HepG2 (cell line): ENCODE measurements at regions not wholly inside any gene's neighbourhood (a gene's known extent, or its start where the extent isn't known, plus 50 kb on each side); places are given as distances from the start of the nearest gene placed in this dataset.

Experiments
- ATAC-seq: fragments of 200-7000 bp; cut with Tn5 transposase; 3 replicates; pipeline ENCODE4 v1.9.1; 2020; ENCODE audit warnings: mild to moderate bottlenecking, moderate library complexity
- BruUV-seq: library from RNA; stranded (reverse); fragments of 400-500 nt; replicated peaks from 2 replicates; lab custom pipeline; 2021; lab: Mats Ljungman, UMichigan
- CTCF ChIA-PET: fragments of 300-600 bp; formaldehyde crosslinking; extraction: SDS; loops from one replicate; lab custom pipeline; 2021; ENCODE audit warnings: low total read pairs, inconsistent platforms, low intra/inter-chr PET ratio; lab: Yijun Ruan, JAX
- POLR2A ChIA-PET: fragments of 350-600 bp; sonication (Branson Sonifier 250); formaldehyde crosslinking; loops from one replicate; lab custom pipeline; 2020; ENCODE audit warnings: antibody characterized with exemption, inconsistent platforms; lab: Yijun Ruan, JAX
- DNase-seq: peaks from one replicate; pipeline ENCODE4 v3.0.0-alpha.2; 2015; ENCODE audit warnings: low spot score
- FAIRE-seq: peaks from 3 replicates; lab custom pipeline; 2011; peaks lifted over from hg19 to GRCh38; lab: Jason Lieb, UNC
- H2AFZ ChIP-seq: one replicate; pipeline ENCODE4 v1.6.1; 2011; ENCODE audit warnings: low read length, inconsistent platforms
- H3K27ac ChIP-seq: fragments of 300-600 bp; 3 replicates; pipeline ENCODE4 v1.8.0; 2011; ENCODE audit warnings: mixed run types, mild to moderate bottlenecking, mixed read lengths, low read length, inconsistent platforms; ENCODE audit not compliant: insufficient read depth; ENCODE audit errors: extremely low read length
- H3K27me3 ChIP-seq, 2 experiments: fragments of 200-600 bp in 1 of 2; 2 replicates in 1 of 2; 3 replicates in 1 of 2; pipeline versions ENCODE4 v1.6.0 to v1.8.0; 2011; ENCODE audit warnings: low read length in 2 of 2, mild to moderate bottlenecking in 2 of 2, moderate library complexity in 2 of 2, inconsistent platforms in 1 of 2; ENCODE audit not compliant: insufficient read depth in 2 of 2, control insufficient read depth in 1 of 2
- H3K36me3 ChIP-seq, 2 experiments: fragments of 200-600 bp in 1 of 2; replicated peaks in 1 of 2; 2 replicates in 1 of 2; 3 replicates in 1 of 2; pipeline versions ENCODE4 v1.5.1 to v1.8.0; 2011; ENCODE audit warnings: low read length in 2 of 2, inconsistent platforms in 1 of 2; ENCODE audit not compliant: insufficient read depth in 2 of 2, control insufficient read depth in 1 of 2
- H3K4me1 ChIP-seq: 2 replicates; pipeline ENCODE4 v1.5.1; 2012; ENCODE audit warnings: low read length, inconsistent platforms; ENCODE audit not compliant: insufficient read depth
- H3K4me2 ChIP-seq: 2 replicates; pipeline ENCODE4 v1.6.0; 2011; ENCODE audit warnings: low read depth, low read length, inconsistent platforms
- H3K4me3 ChIP-seq, 3 experiments: fragments of 200-600 bp in 1 of 3; sonication (generic), shearing (Covaris generic) in 1 of 3; replicated peaks in 1 of 3; 2 replicates each; pipeline ENCODE4 v1.5.1; 2011 to 2016; ENCODE audit warnings: low read length in 3 of 3, inconsistent platforms in 2 of 3, low read depth in 2 of 3, mild to moderate bottlenecking in 2 of 3, control low read depth in 1 of 3, mixed read lengths in 1 of 3; ENCODE audit not compliant: insufficient read depth in 1 of 3
- H3K79me2 ChIP-seq: one replicate; pipeline ENCODE4 v1.6.1; 2011; ENCODE audit warnings: low read length, inconsistent platforms; ENCODE audit not compliant: insufficient read depth
- H3K9ac ChIP-seq: 2 replicates; pipeline ENCODE4 v1.6.0; 2011; ENCODE audit warnings: mild to moderate bottlenecking, low read depth, low read length, inconsistent platforms; ENCODE audit not compliant: insufficient read depth
- H3K9me3 ChIP-seq: 2 replicates; pipeline ENCODE4 v1.5.1; 2012; ENCODE audit warnings: mild to moderate bottlenecking, low read length
- H4K20me1 ChIP-seq: 2 replicates; pipeline ENCODE4 v1.6.0; 2011; ENCODE audit warnings: inconsistent platforms, mild to moderate bottlenecking, low read length, moderate library complexity; ENCODE audit not compliant: insufficient read depth
- CTCF ChIP-seq: sonication (generic); formaldehyde crosslinking; IDR thresholded peaks from 2 replicates; pipeline ENCODE4 v1.5.0; 2020; ENCODE audit warnings: mild to moderate bottlenecking, missing genetic modification reagents, moderate library complexity
- FOXM1 ChIP-seq: sonication (generic); formaldehyde crosslinking; IDR thresholded peaks from 2 replicates; pipeline ENCODE4 v1.5.0; 2020; ENCODE audit warnings: missing genetic modification reagents
- ISX ChIP-seq: sonication (generic); formaldehyde crosslinking; conservative IDR thresholded peaks from 2 replicates; pipeline ENCODE4 v1.5.0; 2020; ENCODE audit warnings: missing genetic modification reagents
- POLR2AphosphoS5 ChIP-seq: IDR thresholded peaks from 2 replicates; pipeline ENCODE4 v1.6.1; 2012; ENCODE audit warnings: low read depth, low read length
- ZFP62 ChIP-seq: sonication (generic); formaldehyde crosslinking; IDR thresholded peaks from 2 replicates; pipeline ENCODE4 v1.4.0; 2020; ENCODE audit warnings: missing genetic modification reagents
- ZNF362 ChIP-seq: sonication (generic); formaldehyde crosslinking; IDR thresholded peaks from 2 replicates; pipeline ENCODE4 v1.4.0; 2020; ENCODE audit warnings: missing genetic modification reagents, mild to moderate bottlenecking, borderline replicate concordance
- ZNF614 ChIP-seq: IDR thresholded peaks from 2 replicates; pipeline ENCODE4 v1.6.1; 2018; ENCODE audit warnings: missing biosample characterization, missing genetic modification reagents, inconsistent platforms, borderline replicate concordance
- WGBS: methylation state at CpG from one replicate; pipeline ENCODE4 v1.1.6; 2017; ENCODE audit warnings: low lambda C conversion rate; 5-methylcytosine and 5-hydroxymethylcytosine counted together
- in situ Hi-C: cut with HindIII; loops from 2 replicates; pipeline ENCODE4 v1.10.0; 2017; ENCODE audit warnings: low pct_unique_long_range_greater_than_20kb; ENCODE audit not compliant: extremely low pct_ligation_motif_present
- intact Hi-C: fragments of 100-400 bp; cut with micrococcal nuclease; formaldehyde crosslinking; loops from one replicate; pipeline ENCODE4 v1.10.0; 2022; ENCODE audit not compliant: unreplicated experiment

DNA sequence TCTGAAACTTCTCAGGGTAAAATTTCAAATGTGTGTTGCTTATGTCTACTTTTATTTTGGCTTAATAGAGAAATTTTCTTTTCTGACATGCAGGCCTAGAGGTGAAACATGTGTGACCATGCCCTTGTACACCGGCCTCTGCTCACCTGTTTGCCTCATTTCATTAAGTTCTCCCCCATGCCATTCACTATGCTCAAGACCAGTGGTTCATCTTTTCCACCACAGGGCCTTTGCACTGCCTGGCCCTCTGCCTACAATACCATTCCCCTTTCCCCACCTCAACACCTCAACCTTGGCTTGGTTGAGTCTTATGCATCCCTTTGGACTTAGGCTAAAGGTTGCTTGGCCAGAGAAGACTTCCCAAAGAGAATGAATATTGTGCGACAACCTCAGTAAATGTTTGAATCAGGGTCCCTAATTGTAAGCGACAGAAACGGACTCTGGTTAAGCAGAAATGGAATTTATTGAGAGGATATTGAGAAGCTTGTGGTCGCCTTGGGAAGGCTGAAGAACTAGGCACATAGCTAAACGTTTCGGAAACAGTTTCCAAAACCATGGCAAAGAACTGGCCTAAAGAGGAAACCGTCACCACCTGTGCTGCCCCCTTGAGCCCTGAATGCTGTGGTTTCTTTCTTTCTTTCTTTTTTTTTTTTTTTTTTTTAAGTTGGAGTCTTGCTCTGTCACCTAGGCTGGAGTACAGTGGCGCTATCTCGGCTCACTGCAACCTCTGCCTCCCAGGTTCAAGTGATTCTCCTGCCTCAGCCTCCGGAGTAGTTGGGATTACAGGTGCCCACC lies 152.2 kb downstream of the SOX4 start:
- Histone ChIP-seq H3K9me3 (no peaks in the 10 kb centered on the region), H3K27me3 (no peaks in the 10 kb centered on the region), H3K9ac (no peak overlapping the region), H4K20me1 (no peaks in the 10 kb centered on the region), H2AFZ (no peak overlapping the region)
- POLR2A ChIA-PET, result no interaction called here
- FAIRE-seq, result no peak
- ATAC-seq, result no peak
- no TSS peak for BruUV-seq
- TF ChIP-seq ZNF362 (CRISPR knock-in tag), result 0 out of 2 replicates have a peak, but pooled peaks have one; percentile 16
- TF ChIP-seq FOXM1, result no peak
- TF ChIP-seq CTCF (CRISPR knock-in tag), result 0 out of 2 replicates have a peak, but pooled peaks have one; percentile 7
- TF ChIP-seq, all 625 proteins: peak for 2
- no peak overlapping the region for H3K27ac ChIP-seq
- no peaks in the 10 kb centered on the region for H3K36me3 ChIP-seq
- CTCF ChIA-PET, result no interaction called here
- WGBS, result 53% methylated on average over 11 of the region's 11 CpGs
- intact Hi-C loops, result no loop called here
- no peak overlapping the region for H3K4me3 ChIP-seq
- DNase-seq, result no peak
- no peaks in the 10 kb centered on the region for H3K79me2 ChIP-seq
- in situ Hi-C loops, result no loop called here
- no peaks in the 10 kb centered on the region for H3K4me1 ChIP-seq
- H3K4me2 ChIP-seq, result no peak overlapping the region

GRCh38 chr6:21747441-21747840 lies 153.9 kb downstream of the SOX4 start:
- WGBS, result 21% methylated on average over 4 of the region's 4 CpGs
- in situ Hi-C loops (no loop called here), intact Hi-C loops (no loop called here)
- CTCF ChIA-PET, result no interaction called here
- POLR2A ChIA-PET, result no interaction called here
- ATAC-seq, result no peak
- H3K9ac ChIP-seq, result no peak overlapping the region
- H3K27ac ChIP-seq, result no peak overlapping the region
- H3K36me3 ChIP-seq, result no peaks in the 10 kb centered on the region
- H3K4me2 ChIP-seq, result no peak overlapping the region
- no peak overlapping the region for H3K4me3 ChIP-seq
- no peak for DNase-seq
- TF ChIP-seq ZNF614 (CRISPR knock-in tag), result no peak
- TF ChIP-seq POLR2AphosphoS5, result no peak
- TF ChIP-seq ISX (CRISPR knock-in tag), result no peak
- TF ChIP-seq ZFP62 (CRISPR knock-in tag), result no peak
- FAIRE-seq, result no peak
- no peaks in the 10 kb centered on the region for H3K79me2 ChIP-seq
- no peaks in the 10 kb centered on the region for H4K20me1 ChIP-seq
- H2AFZ ChIP-seq, result no peak overlapping the region
- no peaks in the 10 kb centered on the region for H3K27me3 ChIP-seq
- no peaks in the 10 kb centered on the region for H3K4me1 ChIP-seq
- no peaks in the 10 kb centered on the region for H3K9me3 ChIP-seq
- no TSS peak for BruUV-seq
